CD4-positive, alpha-beta T cell treated with Interleukin-4 for 1 hour (primary cell): ENCODE measurements at regions not wholly inside any gene's neighbourhood (a gene's known extent, or its start where the extent isn't known, plus 50 kb on each side); places are given as distances from the start of the nearest gene placed in this dataset.

Source experiments
- DNase-seq, 2 donors: peaks; one replicate each; pipeline ENCODE4 v3.0.0-alpha.2; 2020 to 2022

DNA sequence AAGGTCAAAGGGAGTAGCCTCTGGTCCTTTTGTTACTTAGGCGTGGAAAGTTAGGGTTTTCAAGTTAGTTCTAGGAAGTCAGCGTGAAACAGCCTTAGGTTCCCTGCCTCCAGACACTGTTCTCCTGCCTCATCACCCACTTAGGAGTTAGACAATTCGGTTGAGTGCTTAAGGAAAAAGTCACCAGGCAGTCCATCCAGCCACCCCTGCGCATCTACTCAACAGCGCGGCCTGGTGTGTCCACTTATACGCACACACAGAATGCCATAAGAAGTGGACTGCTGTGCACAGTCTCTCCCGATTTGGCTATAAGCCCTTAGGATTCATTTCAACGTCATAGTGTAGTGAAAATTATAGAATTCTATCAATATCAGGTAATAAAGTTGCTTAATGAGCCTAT lies 470.8 kb upstream of the TNP1 start:
- DNase-seq, result no peak

GRCh38 chr2:217329023-217329431 lies 469.2 kb upstream of the TNP1 start:
- no peak for DNase-seq

DNA sequence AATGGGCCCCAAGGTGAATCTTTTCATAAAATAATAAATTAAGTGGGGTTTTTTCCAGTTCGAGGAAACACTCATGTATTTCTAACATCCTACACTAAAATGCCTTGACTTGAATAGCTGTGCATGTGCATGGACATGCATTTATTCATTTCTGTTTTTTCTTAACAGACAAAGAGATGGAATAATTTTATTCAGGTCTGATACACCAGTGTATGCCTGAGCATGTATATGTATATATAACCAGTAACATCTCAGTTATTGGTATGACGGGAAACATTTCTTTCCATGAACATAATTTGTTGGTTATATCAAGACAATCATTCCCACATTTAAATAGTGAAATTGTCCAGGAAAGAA lies 468.7 kb upstream of the TNP1 start:
- no peak for DNase-seq

- no peak for DNase-seq
Measured at GRCh38 chr2:217327953-217328621, 468.2 kb upstream of the TNP1 start.

DNA sequence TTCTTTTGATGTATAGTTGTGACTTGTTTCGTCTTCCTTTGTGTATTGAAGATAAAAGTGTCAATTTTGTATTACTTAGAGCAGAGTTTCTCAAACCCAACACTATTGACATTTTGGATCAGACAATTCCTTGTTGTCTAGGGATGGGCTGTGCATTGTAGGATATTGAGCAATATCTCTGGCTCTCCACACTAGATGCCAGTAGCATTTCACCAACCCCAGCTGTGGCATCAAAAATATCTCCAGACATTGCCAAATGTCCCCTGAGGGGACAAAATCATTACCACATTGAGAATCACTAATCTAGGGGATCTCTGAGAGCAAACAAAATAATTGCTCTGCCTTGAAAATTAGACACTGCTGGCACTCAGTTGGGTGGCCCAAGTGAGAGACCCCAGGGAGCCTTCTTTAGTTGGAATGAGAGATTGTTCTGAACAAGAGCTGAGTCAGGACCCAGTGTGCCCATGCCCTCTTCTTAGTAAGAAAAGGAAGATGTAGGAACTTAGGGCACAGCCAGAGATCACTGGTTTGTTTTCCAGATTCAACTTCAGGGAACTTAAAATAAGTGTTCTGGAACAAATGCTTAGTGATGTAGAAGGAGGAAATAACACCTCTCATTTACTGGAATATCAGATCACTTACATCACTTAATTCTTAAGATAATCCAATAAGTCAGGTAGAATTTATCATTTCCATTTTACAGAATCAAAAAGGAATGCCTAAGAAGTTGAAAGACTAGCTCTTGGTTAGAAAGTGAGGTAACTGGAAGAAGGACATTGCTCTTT lies 466.6 kb upstream of the TNP1 start:
- DNase-seq, result no peak

- no peak for DNase-seq
Measured at GRCh38 chr2:217325816-217326215, 466.0 kb upstream of the TNP1 start.

GRCh38 chr2:217325251-217325650 lies 465.4 kb upstream of the TNP1 start:
- no peak for DNase-seq

- DNase-seq, result no peak
Measured at GRCh38 chr2:217316743-217317142, 456.9 kb upstream of the TNP1 start.

DNA sequence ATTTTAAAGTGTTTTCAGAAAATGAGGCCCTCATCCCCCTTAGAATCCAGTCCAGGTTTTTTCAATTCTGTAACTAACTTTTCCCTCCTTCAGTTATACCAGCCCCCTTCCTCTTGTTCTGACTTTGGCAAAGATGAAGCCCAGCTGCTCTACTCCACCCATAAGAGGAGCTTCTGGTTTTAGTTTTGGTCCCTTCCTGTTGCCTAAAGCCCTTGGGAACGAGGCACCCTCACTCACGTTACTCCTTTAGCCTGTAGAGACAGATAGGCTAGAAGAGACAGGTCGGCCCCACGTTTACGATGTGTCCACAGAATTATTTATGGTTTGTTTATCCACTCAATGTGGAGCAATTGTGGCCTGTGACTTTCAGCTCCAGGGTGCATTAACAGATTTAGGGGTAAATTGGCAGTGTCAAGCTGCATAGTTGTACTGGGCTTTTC lies 454.2 kb upstream of the TNP1 start:
- DNase-seq, result no peak

GRCh38 chr2:217313386-217313785 lies 453.5 kb upstream of the TNP1 start:
- DNase-seq, result no peak

DNA sequence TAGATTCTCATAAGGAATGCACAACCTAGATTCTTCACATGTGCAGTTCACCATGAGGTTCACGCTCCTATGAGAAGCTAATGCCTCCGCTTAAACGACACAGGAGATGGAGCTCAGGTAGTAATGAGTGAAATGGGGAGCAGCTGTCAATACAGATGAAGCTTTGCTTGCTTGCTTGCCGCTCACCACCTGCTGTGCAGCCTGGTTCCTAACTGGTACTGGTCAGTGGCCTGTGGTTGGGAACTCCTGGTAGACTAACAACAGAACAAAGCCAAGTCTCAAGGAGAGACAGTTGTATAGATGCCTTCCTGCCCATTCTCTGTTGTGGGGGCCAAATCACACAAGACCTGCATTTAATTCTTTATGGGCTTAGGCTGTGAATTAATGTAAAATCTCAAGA lies 449.2 kb upstream of the TNP1 start:
- no peak for DNase-seq

GRCh38 chr2:217307023-217307422 lies 447.2 kb upstream of the TNP1 start:
- no peak for DNase-seq

DNA sequence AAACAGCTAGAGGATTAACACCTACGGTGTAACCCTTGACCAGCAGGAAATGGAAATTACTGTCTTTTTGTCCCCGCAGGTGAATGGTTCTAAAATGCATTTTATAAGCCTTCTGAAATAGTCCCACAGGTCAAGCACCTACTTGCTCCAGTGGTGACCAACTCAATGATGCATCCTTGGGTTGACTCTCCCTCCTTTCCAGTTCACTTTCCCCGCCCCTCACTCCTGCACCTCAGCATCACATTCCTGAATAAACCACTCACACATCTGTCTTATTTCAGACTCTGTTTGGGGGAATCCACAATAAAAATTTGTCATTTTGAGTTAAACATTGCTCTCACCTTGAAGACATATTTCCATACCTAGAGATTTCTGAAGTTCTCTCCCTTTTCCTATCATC lies 446.0 kb upstream of the TNP1 start:
- no peak for DNase-seq

DNA sequence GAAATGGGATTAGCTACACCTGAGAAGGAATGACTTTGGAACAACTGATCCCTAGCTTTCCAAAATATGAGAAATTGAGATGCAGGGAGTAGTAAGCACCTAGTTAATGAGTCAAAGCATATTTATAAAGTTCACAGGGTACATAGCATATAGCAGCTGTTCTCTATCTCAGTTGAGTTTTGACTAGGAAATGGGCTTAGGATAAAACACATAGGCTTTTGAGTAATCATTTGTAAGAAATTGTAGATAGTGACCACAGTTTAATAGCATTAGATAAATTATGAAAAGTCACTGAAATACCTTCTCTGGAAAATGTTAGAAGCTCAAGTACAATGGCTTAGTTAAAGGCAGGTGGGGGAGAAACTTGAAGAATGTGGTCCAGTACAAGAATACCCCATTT lies 444.7 kb upstream of the TNP1 start:
- DNase-seq, result no peak

GRCh38 chr2:217302856-217303255 lies 443.0 kb upstream of the TNP1 start:
- DNase-seq, result no peak

DNA sequence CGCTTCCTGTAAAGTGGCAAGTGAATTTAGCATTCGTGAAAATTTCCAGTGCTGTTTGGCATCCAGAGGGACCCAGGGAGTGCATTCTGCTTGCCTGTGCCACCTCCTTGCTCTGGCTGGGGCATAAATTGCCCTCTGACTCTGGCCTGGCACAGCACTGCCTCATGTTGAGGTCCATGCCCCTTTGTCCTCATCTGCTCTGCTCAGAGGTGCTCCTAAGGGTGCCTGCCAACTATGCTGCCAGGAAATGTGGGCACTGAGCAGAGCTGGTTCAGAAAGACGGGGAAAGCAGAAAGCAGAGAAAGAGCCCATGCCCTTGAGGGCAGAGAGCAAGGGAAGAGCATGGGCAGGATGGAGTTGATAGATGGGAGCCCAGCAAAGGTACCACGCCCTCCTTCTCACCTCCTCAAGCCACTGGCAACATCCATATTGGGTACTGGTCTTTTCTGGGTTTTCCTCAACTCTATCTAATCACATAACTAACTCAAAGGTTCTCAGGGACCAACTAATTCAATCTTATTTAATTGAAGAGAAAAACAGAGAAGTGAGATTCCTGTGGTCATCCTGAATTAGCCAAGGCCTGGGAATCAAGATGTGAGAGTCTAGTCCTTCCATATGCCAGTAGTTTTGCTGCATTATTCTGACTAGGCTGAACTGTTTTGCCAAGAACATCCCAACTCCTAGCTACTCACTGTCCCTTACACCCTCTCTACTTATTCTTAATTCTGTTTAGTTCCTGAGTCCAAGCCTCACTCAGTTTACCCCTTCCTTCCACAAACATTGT lies 441.5 kb upstream of the TNP1 start:
- no peak for DNase-seq

- DNase-seq, result no peak
Measured at GRCh38 chr2:217299590-217299989, 439.7 kb upstream of the TNP1 start.

DNA sequence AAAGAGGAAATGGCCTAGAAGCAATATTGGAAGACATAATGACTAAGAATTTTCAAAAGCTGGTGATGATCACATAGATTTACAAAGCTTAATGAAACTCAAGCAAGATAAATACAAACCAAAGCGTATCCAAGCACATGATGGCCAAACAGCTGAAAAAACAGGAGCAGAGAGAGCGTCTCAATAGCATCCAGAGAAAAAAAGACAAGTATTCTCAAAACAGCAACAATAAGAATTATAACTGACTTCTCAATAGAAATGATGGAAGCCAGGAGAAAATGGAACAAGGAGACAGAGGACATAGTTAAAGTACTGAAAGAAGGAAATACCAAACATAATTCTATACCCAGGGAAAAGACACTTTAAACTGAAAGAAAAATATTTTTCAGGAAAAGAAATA lies 437.2 kb upstream of the TNP1 start:
- DNase-seq, result no peak

DNA sequence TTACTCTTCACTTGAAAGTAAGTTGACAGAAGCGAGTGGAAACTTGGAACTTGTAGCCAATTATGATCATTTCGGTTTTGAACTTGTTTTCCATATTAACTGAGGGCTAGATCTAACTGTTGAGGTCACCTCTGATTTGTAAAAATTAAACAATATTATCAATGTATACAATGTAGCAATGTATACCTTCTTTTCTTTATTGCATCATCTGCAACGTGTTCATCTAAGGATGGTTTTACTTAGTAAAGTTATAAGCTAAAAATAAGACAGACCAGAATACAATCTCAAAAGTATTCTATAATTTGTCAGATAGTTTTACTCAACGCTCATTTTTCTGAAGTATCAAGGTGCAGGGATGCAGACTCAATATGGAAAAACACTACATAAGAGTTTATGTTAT lies 435.0 kb upstream of the TNP1 start:
- DNase-seq, result no peak

DNA sequence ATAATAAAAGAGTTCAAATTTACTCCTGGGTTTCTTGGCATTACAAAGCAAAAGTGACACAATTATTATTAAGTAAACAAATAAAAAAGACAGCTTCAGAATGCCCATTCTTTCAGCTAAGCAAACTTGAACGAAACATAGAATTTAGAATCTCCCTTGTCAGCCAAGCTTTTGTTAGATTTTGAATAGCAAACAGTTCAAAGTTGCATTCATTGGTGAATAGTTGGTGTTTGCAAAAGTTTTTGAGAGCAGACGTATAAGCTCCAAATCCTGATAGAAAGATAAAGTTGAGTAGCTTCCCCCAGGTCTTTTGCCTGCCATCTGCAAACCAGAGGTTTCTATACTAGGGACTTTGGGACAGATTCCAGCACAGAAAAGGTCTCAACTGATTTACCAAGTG lies 434.3 kb upstream of the TNP1 start:
- DNase-seq, result no peak

- DNase-seq, result no peak
Measured at GRCh38 chr2:217293607-217294006, 433.7 kb upstream of the TNP1 start.

DNA sequence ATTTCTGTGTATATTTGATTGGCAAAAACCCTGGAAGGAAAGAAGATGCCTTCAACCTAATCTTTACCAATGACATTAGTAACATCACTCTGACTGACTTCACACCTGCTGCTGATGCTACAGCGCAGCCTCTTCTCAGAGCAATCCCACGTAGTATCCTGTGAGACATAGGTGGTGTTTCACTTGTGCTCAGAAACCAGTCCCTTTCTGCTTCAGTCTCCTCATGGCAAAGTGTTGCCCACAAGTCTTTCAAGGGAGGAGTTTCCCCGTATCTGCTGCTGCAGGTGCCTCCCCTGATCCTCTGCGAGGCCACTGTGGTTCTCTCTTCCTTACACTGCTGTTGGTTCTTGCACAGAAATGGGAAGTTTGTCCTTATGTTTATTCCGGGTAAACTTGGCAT lies 433.2 kb upstream of the TNP1 start:
- DNase-seq, result no peak

- no peak for DNase-seq
Measured at GRCh38 chr2:217291259-217291658, 431.4 kb upstream of the TNP1 start.

- DNase-seq, result no peak
Measured at GRCh38 chr2:217290467-217290866, 430.6 kb upstream of the TNP1 start.
